Putamen (tissue), 1 donor: ENCODE measurements at regions not wholly inside any gene's neighbourhood (a gene's known extent, or its start where the extent isn't known, plus 50 kb on each side); places are given as distances from the start of the nearest gene placed in this dataset.
"Not testable (repeated sequence)": the region's sequence is repeated elsewhere in the genome, so short reads cannot be mapped to it uniquely, and the experiment has no call there.

Experiments
- DNase-seq: peaks from one replicate; pipeline ENCODE4 v3.0.0-alpha.2; 2016; ENCODE audit warnings: low spot score

DNA sequence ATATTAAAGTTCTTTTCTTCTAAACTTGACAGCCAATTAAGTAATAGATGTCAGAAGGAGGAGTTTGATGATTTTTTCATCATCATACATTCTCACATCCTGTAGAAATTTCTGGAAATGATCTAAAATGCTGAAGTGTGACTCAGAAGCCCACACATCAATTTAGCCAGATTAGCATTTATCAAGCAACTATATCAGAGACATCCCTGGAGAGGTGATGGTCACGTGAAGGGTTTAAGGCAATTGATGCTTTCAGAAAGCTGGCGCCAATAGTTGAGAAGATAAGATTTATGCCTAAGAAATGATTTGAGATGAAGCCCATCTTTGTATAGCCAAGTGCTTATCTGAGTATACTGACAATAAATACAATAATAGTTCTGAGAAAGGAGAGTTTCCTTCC is 162.9 kb upstream of the RORB start:
- no peak for DNase-seq

GRCh38 chr9:74336161-74336560 is 161.0 kb upstream of the RORB start:
- DNase-seq, result no peak

- no peak for DNase-seq
These were observed 148.4 kb upstream of the RORB start for GRCh38 chr9:74348777-74349176.

- no peak for DNase-seq
These were observed 142.0 kb upstream of the RORB start for GRCh38 chr9:74355107-74355506.

GRCh38 chr9:74357577-74357976 is 139.6 kb upstream of the RORB start:
- no peak for DNase-seq

DNA sequence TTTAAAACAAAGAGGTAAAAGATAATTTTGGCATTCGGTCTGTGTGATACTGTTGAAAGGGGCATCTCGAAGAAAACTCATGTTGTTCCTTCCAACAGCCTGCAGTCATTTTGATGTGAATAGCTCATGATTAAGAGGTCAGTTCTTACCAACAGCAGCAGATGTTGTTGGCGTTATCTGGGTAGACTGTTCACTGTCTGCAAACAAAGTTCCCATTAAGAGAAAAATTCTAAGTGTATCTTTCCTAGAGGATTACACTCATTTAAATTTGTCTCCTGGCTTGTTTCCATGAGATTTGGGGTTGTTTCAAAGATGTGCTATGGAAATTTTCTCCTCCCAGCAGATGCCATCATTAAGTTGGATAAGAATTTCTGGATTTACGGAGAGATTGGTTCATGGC is 138.2 kb upstream of the RORB start:
- DNase-seq, result no peak

DNA sequence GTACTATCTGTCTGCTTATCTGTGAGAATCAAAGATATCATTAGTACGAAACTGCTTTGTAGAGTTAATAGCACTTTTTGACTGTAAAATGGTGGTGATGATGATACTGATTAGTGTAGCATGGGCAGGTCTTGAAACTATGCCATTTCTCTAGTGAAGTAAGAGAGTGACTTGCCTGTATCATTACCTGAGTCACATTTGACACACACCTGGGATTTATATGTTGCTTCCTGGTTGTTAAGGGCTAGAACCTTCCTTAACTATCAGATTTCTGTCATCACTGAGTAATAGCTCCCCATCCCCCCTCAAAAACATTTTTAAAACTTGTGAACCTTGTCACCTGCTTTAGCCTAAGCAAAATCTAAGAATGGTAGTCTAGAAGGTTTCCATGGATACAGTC is 135.6 kb upstream of the RORB start:
- no peak for DNase-seq

DNA sequence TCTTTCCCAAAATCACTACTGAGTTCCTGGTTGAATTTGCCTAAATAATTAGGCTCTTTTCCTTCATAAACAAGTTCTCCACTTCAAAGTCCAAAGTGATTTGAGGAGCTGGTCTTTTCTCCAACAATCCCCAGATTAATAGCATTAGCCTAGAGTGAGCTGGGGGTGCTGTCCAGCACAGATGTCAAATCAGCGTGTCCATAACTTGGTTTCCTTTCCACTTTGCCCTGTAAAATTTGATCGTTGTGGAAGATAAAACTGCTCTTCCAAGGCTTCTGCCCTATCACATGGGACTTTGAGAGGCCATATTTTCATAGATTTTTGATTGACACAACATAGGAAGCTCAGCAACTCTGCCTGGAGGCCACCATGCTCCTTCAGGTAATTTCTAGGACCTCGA is 134.7 kb upstream of the RORB start:
- DNase-seq, result no peak

- no peak for DNase-seq
These were observed 131.0 kb upstream of the RORB start for GRCh38 chr9:74366111-74366510.

DNA sequence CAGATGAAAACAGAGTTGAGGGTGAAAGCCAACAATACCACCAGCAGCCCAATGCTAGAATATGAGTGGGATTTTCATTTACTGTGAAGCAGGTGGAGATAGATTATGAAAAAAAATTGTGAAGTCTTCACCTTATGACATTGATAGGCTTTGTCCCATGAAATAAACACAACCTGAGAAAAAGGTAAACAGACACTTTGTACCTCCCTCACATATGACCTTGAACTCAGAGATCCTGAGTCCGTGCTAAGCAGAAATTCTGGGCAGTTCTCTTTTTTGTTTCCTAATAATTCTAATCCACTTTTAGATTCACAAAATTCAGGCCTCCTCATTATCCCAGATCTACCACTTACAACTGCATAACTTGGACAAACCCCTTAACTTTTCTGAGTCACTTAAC is 127.3 kb upstream of the RORB start:
- DNase-seq, result no peak

GRCh38 chr9:74373348-74373747 is 123.8 kb upstream of the RORB start:
- no peak for DNase-seq

GRCh38 chr9:74379718-74380117 is 117.4 kb upstream of the RORB start:
- DNase-seq, result peak; percentile 1

- DNase-seq, result no peak
These were observed 105.3 kb upstream of the RORB start for GRCh38 chr9:74391816-74392215.

DNA sequence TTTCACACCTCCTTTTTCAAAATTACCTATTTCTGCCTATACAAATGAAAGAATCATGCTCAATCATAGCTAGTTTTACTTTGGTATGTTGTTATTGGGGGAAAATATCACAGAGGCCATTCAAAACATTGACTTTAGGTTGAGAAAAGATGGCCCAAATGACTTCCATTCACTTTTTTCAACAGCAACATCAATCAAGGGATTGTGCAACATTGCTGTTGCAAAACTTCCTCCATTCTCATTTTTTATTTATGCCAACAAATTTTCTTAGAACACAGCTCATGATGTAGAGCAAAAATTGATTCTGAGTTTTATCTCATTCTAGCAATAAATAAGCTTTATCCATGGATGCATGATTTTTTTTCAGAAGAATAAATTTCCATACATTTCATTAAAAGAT is 93.6 kb upstream of the RORB start:
- DNase-seq, result no peak

- DNase-seq, result no peak
These were observed 92.5 kb upstream of the RORB start for GRCh38 chr9:74404620-74405019.

DNA sequence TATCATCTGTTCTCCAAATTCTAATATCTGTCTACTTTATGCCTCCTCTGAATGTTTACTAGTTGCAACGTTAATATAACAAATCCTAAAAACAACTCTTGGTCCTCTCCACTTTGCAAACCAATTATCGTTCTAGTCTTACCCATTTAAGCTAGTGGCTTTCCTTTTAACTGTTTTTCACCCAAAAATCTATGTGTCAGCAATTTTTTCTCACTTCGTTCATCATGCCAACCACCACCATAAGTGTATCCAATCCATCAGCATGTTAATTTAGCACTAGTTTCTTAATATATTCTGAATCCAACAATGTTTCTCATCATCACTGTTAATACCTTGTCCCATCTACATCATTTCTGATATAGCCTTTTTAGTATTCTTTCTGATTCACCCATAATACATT is 90.0 kb upstream of the RORB start:
- no peak for DNase-seq

DNA sequence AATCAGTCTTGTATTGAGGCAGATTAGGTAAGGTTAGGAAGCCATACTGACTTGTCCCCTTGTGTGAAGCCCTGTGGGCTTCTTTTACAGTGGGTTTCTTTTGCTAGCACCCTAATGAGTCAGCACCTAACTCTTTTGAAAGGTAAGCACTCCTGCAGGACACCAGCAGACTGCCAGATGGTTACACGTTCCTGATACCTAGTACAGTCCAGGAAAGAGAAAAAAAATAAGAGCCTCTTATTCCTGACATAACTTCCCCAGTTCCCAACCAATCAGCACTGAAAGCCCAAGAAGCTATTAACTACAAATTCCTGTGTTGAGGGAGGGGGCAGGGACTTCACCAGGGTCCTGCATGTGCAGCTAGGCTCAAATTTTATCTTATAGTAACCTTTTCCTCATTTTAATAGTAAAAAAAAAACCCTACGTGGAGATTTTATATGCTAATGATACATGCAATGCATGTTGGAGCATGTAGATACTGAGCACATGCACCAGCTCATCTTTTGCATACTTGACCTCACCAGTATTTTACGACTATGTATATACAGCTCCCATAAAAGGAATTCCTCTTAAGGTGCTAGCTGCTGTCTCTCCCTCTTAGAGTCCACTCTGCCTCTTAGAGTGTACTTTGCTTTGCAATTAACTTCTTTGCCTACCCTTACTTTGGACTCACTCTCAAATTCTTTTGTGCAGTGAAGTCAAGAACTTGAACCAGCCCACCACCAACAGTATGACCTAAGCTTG is 84.7 kb upstream of the RORB start:
- DNase-seq, result no peak

DNA sequence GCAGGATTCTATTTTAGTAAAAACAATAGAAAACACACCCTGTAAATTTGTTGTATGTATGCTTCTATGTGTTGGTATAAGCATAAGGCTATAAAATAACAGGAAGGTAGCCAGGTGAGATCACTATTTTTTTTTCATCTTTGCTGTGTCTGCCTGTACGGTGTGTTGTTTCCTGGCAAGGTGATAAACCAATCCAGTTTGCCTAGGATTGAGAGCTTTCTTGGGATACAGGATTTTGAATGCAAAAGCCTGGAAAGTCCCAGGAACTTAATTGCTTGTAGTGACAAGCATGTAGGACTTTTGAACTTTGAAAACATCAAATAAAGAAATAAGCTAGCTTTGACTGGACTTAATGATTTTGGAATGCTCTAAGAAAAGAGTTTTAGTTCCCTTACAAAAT is 83.3 kb upstream of the RORB start:
- DNase-seq, result no peak

- DNase-seq, result no peak
These were observed 82.8 kb upstream of the RORB start for GRCh38 chr9:74414325-74414724.

- no peak for DNase-seq
These were observed 81.1 kb upstream of the RORB start for GRCh38 chr9:74415995-74416394.

DNA sequence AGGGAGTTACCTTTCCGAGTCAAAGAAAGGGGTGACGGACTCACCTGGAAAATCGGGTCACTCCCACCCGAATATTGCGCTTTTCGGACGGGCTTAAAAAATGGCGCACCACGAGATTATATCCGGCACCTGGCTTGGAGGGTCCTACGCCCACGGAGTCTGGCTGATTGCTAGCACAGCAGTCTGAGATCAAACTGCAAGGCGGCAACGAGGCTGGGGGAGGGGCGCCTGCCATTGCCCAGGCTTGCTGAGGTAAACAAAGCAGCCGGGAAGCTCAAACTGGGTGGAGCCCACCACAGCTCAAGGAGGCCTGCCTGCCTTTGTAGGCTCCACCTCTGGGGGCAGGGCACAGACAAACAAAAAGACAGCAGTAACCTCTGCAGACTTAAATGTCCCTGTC is 72.6 kb upstream of the RORB start:
- DNase-seq, result not testable (repeated sequence)

DNA sequence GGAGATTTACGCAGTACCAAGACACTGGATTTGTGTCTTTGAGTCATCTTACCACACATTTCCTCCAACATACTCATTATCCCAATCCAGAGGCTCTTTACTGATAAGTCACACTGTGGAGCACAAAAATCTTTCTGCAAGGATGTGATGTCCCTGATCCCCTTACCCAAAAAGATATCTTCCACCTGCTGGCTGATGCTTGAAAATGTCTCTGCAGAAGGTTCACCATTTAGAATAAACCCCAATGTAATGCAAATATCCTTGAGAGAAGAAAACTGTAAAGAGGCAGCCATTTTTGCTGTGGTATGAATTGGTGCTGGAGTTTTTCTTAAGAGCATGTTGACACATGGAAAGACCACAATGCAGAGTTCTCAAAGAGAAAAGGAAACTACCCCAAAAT is 65.7 kb upstream of the RORB start:
- DNase-seq, result no peak

DNA sequence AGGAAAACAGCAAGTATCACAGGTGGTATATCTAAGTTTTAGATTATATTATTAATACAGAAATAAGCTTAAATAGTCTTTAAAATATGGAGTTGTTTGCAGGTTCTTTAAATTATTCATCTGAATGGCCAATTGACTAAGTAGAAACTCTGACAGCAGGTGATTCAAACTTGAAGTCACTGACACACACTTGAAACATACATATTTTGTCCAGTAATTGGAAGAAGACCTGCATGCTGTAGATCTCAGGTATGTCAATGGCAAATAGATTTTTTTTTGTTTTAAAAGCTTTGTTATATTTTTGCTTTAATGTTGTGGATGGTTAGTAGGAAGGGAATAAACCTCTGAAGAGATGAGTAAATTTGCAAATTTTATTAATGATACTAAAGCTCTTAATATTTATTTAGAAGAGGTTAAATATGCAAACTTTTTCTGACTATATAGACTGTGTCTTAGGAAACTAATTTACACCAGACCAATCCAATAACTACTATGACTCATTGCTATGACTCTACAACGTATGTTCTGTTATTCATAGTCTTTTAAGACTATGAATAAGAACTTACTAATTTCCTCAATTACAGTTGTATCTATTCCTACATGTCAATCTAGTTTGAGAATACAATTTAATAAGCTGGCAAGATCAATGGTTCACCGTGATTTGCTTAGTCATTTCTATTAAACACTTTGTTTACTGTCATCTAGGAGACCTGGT is 53.9 kb upstream of the RORB start:
- DNase-seq, result no peak

- DNase-seq, result no peak
These were observed 52.8 kb upstream of the RORB start for GRCh38 chr9:74444369-74444768.
